ENCODE measurements at regions not wholly inside any gene's neighbourhood (a gene's known extent, or its start where the extent isn't known, plus 50 kb on each side); places are given as distances from the start of the nearest gene placed in this dataset.
"Not testable (repeated sequence)": the region's sequence is repeated elsewhere in the genome, so short reads cannot be mapped to it uniquely, and the experiment has no call there.

- no peak for DNase-seq (ENCODE audit: low read depth, low spot score)
Observed at GRCh38 chr7:115561335-115562110, 469.0 kb downstream of the TFEC start.

- DNase-seq (ENCODE audit: low read depth, low spot score), result no peak
Observed at GRCh38 chr7:115559877-115560276, 470.7 kb downstream of the TFEC start.

GRCh38 chr7:115558161-115558560 lies 472.4 kb downstream of the TFEC start:
- no peak for DNase-seq (ENCODE audit: low read depth, low spot score)

GRCh38 chr7:115557296-115557695 lies 473.3 kb downstream of the TFEC start:
- not testable (repeated sequence) for DNase-seq (ENCODE audit: low read depth, low spot score)

GRCh38 chr7:115552766-115553165 lies 477.8 kb downstream of the TFEC start:
- DNase-seq (ENCODE audit: low read depth, low spot score), result no peak

DNA sequence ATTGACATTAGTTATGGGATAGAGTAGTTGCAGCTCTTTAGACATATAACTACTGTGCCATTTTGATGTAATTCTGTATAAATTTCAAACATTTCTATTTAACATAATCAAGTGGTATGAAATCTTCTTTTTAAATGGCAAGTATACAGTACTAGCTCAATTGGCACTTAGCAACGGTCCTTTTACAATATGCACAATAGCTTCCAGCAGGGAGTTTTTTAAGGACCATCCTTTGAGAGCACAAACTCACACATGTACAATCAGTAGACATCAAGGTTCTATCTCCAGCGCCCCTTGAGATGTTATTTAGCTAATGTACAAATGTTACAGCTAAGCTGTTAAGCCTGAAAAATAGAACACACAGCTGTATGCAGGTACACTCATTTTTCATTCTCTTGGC lies 480.7 kb downstream of the TFEC start:
- DNase-seq (ENCODE audit: low read depth, low spot score), result no peak

GRCh38 chr7:115548756-115549155 lies 481.8 kb downstream of the TFEC start:
- no peak for DNase-seq (ENCODE audit: low read depth, low spot score)

DNA sequence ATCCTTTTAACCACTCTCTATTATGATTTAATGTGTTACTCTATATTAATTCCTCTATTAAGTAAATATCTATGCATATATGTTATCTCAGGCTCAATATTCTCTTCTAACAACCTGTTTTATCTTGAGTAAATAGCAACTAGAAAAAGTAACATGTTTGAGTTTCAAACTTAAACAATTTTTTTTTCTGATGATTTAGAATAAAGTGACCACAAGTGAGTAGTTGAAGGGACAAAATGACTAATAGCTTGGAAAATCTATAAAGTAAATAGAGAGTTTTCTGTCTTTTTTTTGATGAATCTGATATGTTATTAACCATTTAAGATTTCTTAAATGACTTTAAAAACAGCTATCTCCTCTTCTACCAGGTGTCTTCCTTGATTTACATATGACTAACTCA lies 483.8 kb downstream of the TFEC start:
- DNase-seq (ENCODE audit: low read depth, low spot score), result no peak

DNA sequence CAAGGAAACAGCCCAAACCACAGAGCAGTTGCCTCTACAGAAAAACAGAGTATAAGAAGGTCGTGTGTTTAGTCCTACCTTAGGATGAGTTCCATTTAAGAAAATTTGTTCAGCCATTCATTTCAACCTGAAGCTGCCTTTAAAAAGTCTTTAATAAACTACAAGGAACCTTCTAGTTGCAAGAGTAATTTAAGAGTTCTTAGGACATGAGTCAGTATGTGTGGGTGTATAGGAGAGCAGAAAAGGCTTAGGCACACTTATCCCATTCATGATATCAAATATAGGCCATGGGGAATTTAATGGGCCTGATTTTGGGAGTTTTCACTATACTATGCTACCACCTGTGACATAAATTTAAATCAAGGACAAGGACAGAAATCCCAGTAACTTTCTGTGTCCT lies 496.8 kb downstream of the TFEC start:
- DNase-seq (ENCODE audit: low read depth, low spot score), result no peak

- DNase-seq (ENCODE audit: low read depth, low spot score), result no peak
Observed at GRCh38 chr7:115526278-115526677, 504.3 kb downstream of the TFEC start.

DNA sequence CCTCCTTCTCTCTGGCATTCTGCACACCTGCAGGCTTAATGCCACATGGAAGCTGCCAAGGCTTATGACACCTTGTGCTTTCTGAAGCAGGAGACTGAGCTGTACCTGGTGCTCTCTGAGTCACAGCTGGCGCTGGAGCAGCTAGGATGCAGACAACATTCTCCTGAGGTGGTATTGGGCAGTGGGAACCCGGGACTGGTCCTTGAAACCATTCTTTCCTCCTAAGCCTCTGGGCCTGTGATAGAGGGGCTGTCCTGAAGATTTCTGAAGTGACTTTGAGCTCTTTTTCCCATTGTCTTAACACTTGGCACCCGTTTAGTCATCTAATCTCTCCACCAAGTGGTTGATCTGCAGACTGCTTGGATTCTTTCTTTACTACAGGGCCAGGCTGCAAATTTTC lies 508.4 kb downstream of the TFEC start:
- DNase-seq (ENCODE audit: low read depth, low spot score), result no peak

DNA sequence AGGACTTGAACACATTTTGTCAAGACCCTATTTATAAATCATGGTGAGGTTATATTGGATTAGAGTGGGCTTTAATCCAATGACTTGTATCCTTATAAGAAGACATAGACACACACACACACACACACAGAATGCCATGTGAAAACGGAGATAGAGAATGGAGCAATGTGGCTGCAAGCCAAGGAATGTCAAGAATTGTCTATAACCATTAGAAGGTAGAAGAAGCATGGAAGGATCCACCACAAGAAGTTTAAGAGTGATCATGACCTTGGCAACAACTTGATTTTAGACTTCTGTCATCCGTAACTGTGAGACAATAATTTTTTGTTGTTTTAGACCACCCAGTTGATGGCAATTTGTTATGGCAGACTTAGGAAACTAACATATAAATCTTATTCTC lies 514.2 kb downstream of the TFEC start:
- DNase-seq (ENCODE audit: low read depth, low spot score), result no peak

- no peak for DNase-seq (ENCODE audit: low read depth, low spot score)
Observed at GRCh38 chr7:115511330-115511729, 519.2 kb downstream of the TFEC start.

- DNase-seq (ENCODE audit: low read depth, low spot score), result no peak
Observed at GRCh38 chr7:115505136-115505535, 525.4 kb downstream of the TFEC start.

- DNase-seq (ENCODE audit: low read depth, low spot score), result no peak
Observed at GRCh38 chr7:115499956-115500355, 530.6 kb downstream of the TFEC start.

- DNase-seq (ENCODE audit: low read depth, low spot score), result no peak
Observed at GRCh38 chr7:115496006-115496405, 534.6 kb downstream of the TFEC start.

DNA sequence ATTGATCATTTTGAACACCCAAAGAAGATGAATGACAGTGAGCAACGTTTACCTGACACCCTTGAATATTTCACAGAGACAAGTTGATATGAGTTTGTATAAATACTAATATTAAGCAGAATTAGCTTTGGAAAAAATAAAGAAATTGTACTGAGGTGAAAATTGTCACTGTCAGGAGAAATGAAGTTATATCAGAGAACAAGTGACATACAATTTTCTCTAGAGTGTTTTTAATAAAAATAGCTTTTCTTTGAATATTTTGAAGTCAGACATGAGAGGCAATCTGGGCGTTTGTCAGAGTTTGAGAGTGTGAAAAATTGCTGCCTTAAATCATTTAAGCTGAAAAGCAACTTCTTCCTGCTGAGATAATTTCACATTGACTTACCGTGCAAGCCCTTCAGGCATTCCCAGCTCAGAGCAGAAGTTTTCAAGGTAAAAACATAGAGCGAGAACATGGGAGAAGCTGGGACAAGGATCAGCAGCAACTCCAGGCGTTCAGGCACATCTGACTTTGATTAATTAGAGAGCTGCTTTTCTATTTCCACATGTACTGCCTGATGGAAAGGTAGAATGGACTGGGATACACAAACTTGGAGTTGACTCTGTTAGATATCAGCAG lies 535.9 kb downstream of the TFEC start:
- no peak for DNase-seq (ENCODE audit: low read depth, low spot score)

DNA sequence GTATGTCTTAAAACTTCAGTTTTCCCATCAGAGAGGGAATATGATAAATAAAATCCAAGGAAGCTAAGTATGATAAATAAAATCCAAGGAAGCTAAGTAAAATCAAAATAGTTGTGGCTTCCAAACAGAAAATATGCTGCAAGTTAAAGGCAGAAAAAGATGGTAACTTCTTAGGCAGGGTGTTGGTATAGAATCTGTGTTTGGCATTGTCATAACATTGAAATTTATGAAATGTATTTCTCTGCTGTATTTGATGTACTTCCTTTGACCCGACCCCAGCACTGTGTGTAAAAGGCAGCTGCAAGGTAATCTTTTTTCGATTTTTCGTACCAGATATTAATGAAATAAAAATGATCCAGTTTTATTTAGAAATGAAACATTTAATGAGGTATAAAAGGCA lies 537.2 kb downstream of the TFEC start:
- no peak for DNase-seq (ENCODE audit: low read depth, low spot score)

- no peak for DNase-seq (ENCODE audit: low read depth, low spot score)
Observed at GRCh38 chr7:115491744-115492380, 538.7 kb downstream of the TFEC start.

DNA sequence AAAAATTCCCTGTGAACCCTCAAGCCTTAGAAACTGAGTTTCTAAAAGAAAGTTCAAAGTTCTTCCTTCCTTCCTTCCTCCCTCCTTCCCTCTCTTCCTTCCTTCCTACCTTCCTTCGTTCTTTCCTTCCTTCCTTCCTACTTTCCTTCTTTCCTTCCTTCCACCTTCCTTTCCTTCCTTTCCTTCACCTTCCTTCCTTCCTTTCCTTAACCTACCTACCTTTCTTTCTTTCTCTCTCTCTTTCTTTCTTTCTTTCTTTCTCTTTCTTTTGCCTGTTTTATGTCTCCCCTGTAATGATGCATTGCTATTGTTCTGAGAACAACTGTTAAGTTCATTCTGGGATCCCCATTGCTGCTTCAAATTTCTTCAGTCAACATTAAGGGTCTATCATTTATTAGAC lies 551.1 kb downstream of the TFEC start:
- DNase-seq (ENCODE audit: low read depth, low spot score), result no peak

DNA sequence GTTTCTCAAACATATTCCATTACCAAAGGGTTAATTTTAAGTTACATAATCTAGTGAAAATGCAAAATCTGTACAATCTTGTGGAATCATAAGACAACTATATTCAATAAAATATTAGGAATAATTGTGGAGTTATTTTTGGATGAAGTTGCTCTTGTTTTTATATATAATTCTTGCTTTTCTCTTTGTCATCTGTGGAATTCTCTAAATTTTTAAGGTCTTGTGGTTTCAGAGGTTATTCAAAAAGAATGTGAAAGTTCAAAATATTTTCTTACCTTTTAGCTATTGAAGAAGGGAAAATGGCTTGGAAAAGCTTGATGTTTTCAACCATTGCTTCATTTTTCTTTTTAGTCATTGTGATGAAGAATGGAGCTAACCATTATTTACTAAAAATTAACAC lies 552.1 kb downstream of the TFEC start:
- no peak for DNase-seq (ENCODE audit: low read depth, low spot score)

GRCh38 chr7:115477193-115477651 lies 553.3 kb downstream of the TFEC start:
- DNase-seq (ENCODE audit: low read depth, low spot score), result peak; percentile 23

GRCh38 chr7:115476671-115477181 lies 553.8 kb downstream of the TFEC start:
- DNase-seq (ENCODE audit: low read depth, low spot score), result peak; percentile 9
